ENCODE measurements at regions not wholly inside any gene's neighbourhood (a gene's known extent, or its start where the extent isn't known, plus 50 kb on each side); places are given as distances from the start of the nearest gene placed in this dataset.

DNA sequence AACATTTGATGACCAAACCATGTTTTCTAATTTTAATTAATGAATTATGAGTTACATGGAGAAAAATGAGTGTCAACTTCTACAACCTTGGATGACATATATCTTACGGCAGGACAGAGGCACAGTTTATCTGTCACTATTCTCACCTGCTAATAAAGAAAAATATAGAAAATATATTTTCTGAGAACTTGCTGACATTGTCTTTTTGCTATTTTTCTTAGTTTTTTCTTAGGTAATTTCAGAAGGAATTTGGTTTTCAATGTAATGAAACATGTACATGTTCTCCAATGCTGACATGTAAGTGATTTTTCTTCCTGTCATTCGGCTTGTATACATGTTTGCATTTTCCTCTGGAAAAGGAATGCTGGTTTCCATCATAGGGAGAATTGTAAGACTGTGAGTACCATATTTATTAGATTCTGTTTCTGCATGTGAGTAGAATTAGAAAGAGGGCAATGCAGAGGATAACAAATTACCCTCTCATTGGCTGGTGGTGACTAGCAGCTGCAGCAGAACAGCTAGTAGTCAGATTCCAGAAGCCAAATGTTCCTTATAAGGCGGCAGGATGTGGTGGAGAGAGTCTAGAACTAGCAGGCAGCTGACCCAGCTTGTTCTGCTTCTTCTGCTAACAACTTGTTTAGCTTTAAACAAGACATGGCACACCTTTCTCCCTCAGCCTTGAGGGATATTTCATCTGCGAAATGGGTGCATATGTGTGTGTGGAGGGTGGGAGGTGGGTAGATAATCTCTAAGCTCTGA lies 132.8 kb upstream of the SPACA1 start:
- intact Hi-C loops (cut with DNase I) = no loop called here
- Histone ChIP-seq H3K9me3 (no peaks in the 10 kb centered on the region), H3K4me3 (no peak overlapping the region), H3K4me1 (no peaks in the 10 kb centered on the region), H3K27me3 (no peaks in the 10 kb centered on the region), H3K27ac (no peak overlapping the region), H3K36me3 (no peaks in the 10 kb centered on the region)
- no peak for DNase-seq (ENCODE audit: extremely low spot score in 2 of 2)
- TF ChIP-seq POLR2AphosphoS5 (IDR thresholded peaks at IDR 0.05; ENCODE audit: insufficient read depth in 1 of 2, low read depth in 1 of 2) (no peak), POLR2A (IDR thresholded peaks at IDR 0.05) (no peak)
- TF ChIP-seq, protein P1, sequence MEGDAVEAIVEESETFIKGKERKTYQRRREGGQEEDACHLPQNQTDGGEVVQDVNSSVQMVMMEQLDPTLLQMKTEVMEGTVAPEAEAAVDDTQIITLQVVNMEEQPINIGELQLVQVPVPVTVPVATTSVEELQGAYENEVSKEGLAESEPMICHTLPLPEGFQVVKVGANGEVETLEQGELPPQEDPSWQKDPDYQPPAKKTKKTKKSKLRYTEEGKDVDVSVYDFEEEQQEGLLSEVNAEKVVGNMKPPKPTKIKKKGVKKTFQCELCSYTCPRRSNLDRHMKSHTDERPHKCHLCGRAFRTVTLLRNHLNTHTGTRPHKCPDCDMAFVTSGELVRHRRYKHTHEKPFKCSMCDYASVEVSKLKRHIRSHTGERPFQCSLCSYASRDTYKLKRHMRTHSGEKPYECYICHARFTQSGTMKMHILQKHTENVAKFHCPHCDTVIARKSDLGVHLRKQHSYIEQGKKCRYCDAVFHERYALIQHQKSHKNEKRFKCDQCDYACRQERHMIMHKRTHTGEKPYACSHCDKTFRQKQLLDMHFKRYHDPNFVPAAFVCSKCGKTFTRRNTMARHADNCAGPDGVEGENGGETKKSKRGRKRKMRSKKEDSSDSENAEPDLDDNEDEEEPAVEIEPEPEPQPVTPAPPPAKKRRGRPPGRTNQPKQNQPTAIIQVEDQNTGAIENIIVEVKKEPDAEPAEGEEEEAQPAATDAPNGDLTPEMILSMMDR (IDR thresholded peaks at IDR 0.05) = no peak

DNA sequence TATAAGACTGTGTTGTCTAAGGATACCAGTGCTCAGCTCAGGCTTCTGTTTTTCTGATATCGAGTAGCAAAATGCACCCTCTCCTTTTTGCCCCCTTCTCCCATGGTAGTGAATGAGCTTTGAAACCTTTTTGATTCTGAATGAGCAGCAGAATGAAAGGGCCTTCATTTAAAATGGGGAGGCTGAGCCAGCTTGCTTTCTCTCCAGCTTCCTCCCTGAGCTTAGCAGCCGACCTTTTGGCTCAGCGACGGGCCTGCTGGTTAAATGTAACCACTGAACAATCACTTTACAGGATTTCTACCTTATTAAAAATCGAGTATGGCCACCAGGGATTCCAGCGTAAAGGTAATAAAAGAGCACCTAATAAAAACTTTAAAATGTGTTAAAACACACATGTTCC lies 133.7 kb upstream of the SPACA1 start:
- Histone ChIP-seq H3K9me3 (no peaks in the 10 kb centered on the region), H3K27me3 (no peaks in the 10 kb centered on the region), H3K27ac (no peak overlapping the region), H3K4me1 (no peaks in the 10 kb centered on the region), H3K4me3 (no peak overlapping the region), H3K36me3 (no peaks in the 10 kb centered on the region)
- no peak for DNase-seq (ENCODE audit: extremely low spot score in 2 of 2)
- TF ChIP-seq, protein P1 (IDR thresholded peaks at IDR 0.05) = no peak
- TF ChIP-seq POLR2AphosphoS5 (IDR thresholded peaks at IDR 0.05; ENCODE audit: insufficient read depth in 1 of 2, low read depth in 1 of 2) (no peak), POLR2A (IDR thresholded peaks at IDR 0.05) (no peak)
- intact Hi-C loops (cut with DNase I) = no loop called here

DNA sequence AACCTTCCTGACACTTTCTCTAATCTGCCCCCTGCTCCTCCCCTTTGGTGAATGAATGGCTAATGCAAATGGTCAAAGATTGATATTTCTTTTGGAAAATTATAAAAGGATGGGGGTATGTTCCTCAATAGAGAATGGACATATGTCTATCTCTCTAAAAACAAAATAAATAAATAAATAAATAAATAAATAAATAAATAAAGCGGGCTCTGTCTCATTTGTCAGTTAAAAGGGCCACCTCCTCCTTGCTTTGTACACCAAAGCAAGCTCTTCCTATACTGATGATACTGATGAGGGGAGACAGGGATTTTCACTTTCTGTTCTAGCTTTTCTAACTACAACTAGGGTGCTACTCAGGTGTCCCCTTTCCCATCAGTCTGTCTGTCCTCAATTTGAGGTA lies 135.5 kb upstream of the SPACA1 start:
- intact Hi-C loops (cut with DNase I) = no loop called here
- DNase-seq (ENCODE audit: extremely low spot score in 2 of 2) = no peak
- TF ChIP-seq, protein P1 (IDR thresholded peaks at IDR 0.05) = no peak
- TF ChIP-seq POLR2A (IDR thresholded peaks at IDR 0.05) (no peak), POLR2AphosphoS5 (IDR thresholded peaks at IDR 0.05; ENCODE audit: insufficient read depth in 1 of 2, low read depth in 1 of 2) (no peak)
- Histone ChIP-seq H3K9me3 (no peaks in the 10 kb centered on the region), H3K36me3 (no peaks in the 10 kb centered on the region), H3K27ac (no peak overlapping the region), H3K27me3 (no peaks in the 10 kb centered on the region), H3K4me3 (no peak overlapping the region), H3K4me1 (no peaks in the 10 kb centered on the region)

DNA sequence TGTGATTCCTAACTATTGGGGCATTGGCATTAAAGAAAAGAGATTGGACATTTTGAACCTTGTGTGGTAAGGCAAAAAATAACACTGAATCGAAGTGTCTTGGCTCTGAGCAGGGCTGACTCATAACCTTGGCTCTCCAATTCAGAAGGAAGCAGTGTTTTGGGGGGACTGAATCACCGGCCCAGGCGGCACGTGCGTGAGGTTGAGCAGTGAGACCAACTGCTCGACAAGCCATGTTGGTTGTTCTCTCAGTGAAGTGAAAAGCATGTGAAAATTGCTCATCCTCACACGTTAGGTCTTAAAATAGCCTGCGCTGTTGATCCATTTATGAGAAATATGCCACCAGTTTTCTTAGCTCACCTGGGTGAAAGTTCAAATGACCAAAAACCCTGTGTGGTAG lies 137.8 kb upstream of the SPACA1 start:
- no peaks in the 10 kb centered on the region for H3K36me3 ChIP-seq
- TF ChIP-seq, protein P1 (IDR thresholded peaks at IDR 0.05) = no peak
- TF ChIP-seq POLR2A (IDR thresholded peaks at IDR 0.05) = no peak
- no peak for TF ChIP-seq POLR2AphosphoS5 (IDR thresholded peaks at IDR 0.05; ENCODE audit: insufficient read depth in 1 of 2, low read depth in 1 of 2)
- DNase-seq (ENCODE audit: extremely low spot score in 2 of 2) = no peak
- no peak overlapping the region for H3K4me3 ChIP-seq
- intact Hi-C loops (cut with DNase I) = no loop called here
- no peaks in the 10 kb centered on the region for H3K4me1 ChIP-seq
- no peaks in the 10 kb centered on the region for H3K9me3 ChIP-seq
- H3K27ac ChIP-seq = no peak overlapping the region
- H3K27me3 ChIP-seq = no peaks in the 10 kb centered on the region

DNA sequence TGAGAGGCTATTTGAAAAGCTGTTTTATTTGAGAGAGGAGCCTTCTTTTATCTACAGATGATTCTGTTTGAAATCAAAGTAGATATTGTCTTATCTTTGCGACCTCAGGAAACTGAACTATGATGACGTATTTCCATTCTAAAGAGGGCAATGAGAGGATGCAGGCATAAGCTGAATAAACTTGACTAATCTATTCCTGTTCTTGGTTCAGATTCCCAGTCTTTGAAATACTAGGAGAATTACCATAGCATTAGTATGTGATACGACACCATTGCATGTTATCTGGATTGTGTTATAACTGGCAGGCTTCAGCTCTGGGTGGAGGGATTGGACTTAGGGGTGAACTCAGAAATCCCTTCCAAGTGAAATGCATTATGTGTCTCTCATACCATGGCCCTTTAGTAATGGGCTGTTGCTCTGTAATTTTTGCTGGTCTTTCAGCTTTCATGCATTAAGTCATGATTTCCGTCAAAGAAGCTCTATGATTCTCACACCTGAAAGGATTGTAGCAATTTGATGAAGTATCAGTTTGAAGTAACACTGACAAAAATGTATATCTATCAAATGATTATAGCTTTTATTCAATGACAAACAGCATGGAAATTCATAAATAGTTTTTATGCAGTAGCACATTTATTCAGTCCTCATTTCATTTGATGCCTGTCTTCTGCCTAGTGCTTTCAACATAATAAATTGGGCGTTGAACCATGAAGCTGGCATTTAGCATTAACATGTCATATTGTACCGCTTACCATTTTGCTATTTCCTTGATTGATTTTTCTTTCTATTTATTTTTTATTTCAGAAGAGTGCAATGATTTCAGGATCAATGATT lies 138.4 kb upstream of the SPACA1 start:
- Histone ChIP-seq H3K27ac (no peak overlapping the region), H3K4me1 (no peaks in the 10 kb centered on the region), H3K36me3 (no peaks in the 10 kb centered on the region), H3K27me3 (no peaks in the 10 kb centered on the region), H3K9me3 (no peaks in the 10 kb centered on the region), H3K4me3 (no peak overlapping the region)
- no peak for DNase-seq (ENCODE audit: extremely low spot score in 2 of 2)
- intact Hi-C loops (cut with DNase I) = no loop called here
- TF ChIP-seq POLR2A (IDR thresholded peaks at IDR 0.05) = no peak
